22Rv1 (cell line): ENCODE measurements at regions not wholly inside any gene's neighbourhood (a gene's known extent, or its start where the extent isn't known, plus 50 kb on each side); places are given as distances from the start of the nearest gene placed in this dataset.

Experiments used
- H3K27ac ChIP-seq: fragments of 450-650 bp; 2 replicates; pipeline ENCODE4 v1.5.1; 2017
- ZFX ChIP-seq: fragments of 450-650 bp; IDR thresholded peaks from 2 replicates; pipeline ENCODE4 v1.6.1; 2017; ENCODE audit warnings: antibody characterized with exemption, borderline replicate concordance
- TF ChIP-seq, protein P1 (sequence below): fragments of 450-650 bp; IDR thresholded peaks from 2 replicates; pipeline ENCODE4 v1.5.1; 2017; ENCODE audit warnings: mild to moderate bottlenecking

DNA sequence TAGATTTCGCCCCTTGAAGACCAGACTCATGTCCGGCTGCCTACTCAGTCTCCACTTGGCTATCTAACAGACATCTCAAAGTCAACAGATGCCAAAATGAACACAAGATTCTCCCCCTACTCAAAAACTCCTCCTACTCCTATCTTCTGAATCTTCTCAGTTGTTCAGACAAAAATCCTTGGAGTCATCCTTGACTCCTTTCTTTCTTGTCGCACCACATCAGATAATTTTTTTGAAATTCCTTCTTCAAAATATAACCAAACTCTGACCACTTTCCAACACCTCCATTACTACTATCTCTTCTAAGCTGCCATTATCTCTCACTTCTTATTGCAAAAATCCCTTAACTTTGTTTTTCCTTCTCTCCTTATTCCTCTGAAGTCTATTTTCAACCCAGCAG, 141.9 kb upstream of the SLC7A14 start:
- no peak overlapping the region for H3K27ac ChIP-seq
- no peak for TF ChIP-seq ZFX
- TF ChIP-seq, protein P1, sequence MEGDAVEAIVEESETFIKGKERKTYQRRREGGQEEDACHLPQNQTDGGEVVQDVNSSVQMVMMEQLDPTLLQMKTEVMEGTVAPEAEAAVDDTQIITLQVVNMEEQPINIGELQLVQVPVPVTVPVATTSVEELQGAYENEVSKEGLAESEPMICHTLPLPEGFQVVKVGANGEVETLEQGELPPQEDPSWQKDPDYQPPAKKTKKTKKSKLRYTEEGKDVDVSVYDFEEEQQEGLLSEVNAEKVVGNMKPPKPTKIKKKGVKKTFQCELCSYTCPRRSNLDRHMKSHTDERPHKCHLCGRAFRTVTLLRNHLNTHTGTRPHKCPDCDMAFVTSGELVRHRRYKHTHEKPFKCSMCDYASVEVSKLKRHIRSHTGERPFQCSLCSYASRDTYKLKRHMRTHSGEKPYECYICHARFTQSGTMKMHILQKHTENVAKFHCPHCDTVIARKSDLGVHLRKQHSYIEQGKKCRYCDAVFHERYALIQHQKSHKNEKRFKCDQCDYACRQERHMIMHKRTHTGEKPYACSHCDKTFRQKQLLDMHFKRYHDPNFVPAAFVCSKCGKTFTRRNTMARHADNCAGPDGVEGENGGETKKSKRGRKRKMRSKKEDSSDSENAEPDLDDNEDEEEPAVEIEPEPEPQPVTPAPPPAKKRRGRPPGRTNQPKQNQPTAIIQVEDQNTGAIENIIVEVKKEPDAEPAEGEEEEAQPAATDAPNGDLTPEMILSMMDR, result no peak

DNA sequence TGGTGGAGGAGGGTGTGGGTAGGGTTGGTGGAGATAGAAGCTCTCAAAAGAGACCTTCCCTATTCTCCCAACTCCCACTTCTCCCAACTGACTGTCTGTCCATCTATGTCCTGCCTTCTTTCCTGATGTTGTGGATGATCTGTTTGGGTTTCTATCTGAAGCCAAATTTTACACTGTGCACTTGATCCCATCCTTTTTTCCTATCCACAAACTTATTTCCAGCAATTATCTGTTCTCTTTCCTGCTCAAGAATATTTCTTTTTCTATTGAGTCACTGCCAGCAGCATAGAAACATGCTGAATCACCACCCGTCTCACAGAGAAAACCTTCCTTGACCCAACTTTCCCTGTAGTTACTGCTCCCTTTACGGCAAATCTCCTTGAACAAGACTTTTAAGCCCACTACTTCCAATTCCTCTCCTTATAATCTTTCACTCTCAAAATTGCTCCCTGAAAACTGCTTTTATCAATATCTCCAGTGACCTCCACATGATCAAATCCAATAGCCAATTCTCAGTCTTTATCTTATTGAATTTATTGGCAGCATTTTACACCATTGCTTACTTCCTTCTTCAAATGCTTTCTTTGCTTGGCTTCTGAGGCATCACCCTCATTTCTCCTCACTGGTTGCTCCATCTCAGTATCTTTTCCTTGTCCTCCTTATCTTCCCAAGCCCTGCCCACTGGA, 141.2 kb upstream of the SLC7A14 start:
- no peak for TF ChIP-seq ZFX
- TF ChIP-seq, protein P1, result no peak
- no peak overlapping the region for H3K27ac ChIP-seq

DNA sequence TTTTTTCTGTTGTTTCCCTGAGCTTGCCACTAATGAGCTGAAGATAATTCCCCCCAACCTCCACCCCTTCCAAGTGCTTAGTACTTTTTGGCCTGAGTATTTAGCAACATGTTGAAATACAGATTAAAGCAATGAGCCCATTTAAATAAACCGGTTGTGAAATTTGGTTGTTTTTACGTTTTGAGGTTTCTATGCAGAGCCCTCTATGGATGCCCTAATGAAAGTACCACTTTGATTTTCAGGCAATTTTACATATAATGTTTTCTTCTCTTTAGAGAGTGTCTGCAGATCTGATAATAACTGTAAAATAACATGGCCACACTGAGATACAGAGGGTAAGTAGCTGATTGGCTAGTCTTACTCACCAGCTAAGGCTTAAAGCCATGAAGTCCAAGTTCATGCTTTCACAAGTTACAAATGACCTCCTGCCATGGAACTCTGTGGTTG, 139.4 kb upstream of the SLC7A14 start:
- H3K27ac ChIP-seq, result no peak overlapping the region

DNA sequence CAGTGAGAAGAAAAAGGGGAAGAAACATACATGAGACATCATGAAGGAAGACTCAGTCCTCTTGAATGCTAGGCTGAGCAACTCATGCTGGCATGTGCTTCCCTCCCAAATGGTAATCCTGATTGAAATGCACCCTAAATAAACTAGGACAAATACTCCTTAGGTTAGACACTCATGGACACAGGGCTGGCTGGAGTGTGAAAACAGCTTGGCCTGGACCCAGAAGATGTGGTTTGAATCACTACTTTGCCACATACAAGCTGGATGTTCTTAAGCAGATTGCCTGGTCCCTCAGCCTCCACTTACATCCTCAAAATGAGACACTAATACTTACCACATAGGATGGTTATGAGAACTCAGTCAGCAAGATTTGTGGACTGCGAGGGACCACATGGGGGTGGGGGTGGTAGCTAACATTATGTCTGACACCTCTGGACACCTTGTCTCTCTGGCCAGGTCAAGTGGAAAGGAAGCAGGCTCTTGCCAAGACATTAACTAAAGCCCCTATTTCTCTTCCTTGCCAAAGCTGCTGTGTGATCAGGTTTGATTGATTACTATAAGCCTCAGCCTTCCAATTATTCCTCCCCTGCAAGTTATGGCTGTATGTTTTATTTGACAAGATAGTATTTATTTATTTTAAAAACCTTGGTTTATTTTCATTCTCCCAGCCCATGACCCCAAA, 138.9 kb upstream of the SLC7A14 start:
- H3K27ac ChIP-seq, result no peak overlapping the region
- TF ChIP-seq ZFX, result no peak
- TF ChIP-seq, protein P1, result no peak

More for the DNA sequence above, 139.4 kb upstream of the SLC7A14 start:
- TF ChIP-seq ZFX, result no peak
- TF ChIP-seq, protein P1, result no peak

DNA sequence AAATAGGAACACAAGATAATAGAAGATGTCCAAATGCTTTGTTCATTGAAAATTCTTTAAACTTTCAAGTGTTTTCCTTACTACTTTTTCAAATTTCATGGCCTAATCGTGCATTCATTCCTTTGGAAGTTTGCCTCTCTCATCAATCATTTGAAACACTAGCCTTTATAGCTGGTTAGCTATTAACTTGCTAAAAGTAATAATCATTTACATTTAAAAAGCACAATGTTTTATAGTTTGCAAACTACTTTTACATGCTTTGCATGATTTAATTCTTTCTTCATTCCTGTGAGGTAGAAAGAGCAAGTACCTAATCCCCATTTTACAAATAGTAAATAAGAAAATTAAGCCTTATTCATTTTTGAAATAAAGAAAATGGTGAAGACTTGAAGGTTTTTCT, 137.4 kb upstream of the SLC7A14 start:
- TF ChIP-seq, protein P1, result no peak
- no peak for TF ChIP-seq ZFX
- H3K27ac ChIP-seq, result no peak overlapping the region

DNA sequence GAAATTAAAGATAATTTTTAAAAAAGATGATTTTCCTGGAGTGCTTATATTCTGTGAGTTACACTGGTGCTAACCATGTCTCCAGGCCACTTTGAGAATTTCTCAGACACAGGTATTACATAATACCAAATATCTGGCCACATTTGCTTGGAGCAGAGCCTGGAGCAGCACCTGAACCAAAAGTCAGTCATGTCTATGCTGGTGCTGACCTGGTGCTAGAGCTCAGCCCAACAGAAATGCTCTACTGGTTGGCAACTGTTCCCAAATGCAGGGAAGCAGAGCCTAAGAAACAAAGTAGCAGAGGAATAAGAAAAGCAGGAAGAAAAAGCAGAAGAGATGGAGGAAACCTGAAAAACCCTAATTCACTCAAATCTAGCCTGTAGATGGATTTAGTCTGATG, 135.7 kb upstream of the SLC7A14 start:
- no peak for TF ChIP-seq ZFX
- TF ChIP-seq, protein P1, result no peak

DNA sequence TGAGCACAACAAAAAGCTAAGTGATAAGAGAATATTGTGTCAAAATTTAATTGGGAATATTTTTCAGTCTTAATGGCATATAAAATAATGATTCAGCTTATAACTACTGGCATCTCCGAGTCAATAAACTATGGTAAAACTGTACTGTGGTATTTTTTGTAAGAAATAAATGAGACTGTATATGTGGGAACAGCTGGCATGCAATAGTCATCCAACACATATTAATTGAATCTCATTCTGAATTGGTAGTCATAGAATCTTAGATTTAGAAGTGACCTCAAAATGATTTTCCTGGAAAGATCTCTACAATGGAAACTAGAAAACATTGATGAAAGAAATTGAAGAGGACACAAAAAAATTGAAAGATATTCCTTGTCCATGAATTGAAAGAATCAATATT, 133.4 kb upstream of the SLC7A14 start:
- TF ChIP-seq, protein P1, result no peak
- no peak for TF ChIP-seq ZFX
- no peak overlapping the region for H3K27ac ChIP-seq

More for the DNA sequence above, 135.7 kb upstream of the SLC7A14 start:
- H3K27ac ChIP-seq, result no peak overlapping the region
